Activated naive CD8-positive, alpha-beta T cell treated with anti-CD3 and anti-CD28 coated beads for 36 hours (primary cell): ENCODE measurements at regions not wholly inside any gene's neighbourhood (a gene's known extent, or its start where the extent isn't known, plus 50 kb on each side); places are given as distances from the start of the nearest gene placed in this dataset.

Experiments used
- DNase-seq: peaks from one replicate; pipeline ENCODE4 v3.0.0; 2021
- H3K27ac Mint-ChIP-seq: one replicate; pipeline ENCODE4 v1.8.0; 2022; ENCODE audit warnings: mild to moderate bottlenecking, moderate library complexity, mixed read lengths
- H3K27me3 Mint-ChIP-seq: one replicate; pipeline ENCODE4 v1.8.0; 2022; ENCODE audit warnings: mild to moderate bottlenecking, mixed read lengths
- H3K36me3 Mint-ChIP-seq: one replicate; pipeline ENCODE4 v1.8.0; 2021; ENCODE audit warnings: mild to moderate bottlenecking, mixed read lengths
- H3K4me1 Mint-ChIP-seq: one replicate; pipeline ENCODE4 v1.8.0; 2021; ENCODE audit warnings: mixed read lengths
- H3K4me3 Mint-ChIP-seq: one replicate; pipeline ENCODE4 v1.8.0; 2022; ENCODE audit warnings: mild to moderate bottlenecking, moderate library complexity, mixed read lengths
- H3K9me3 Mint-ChIP-seq: one replicate; pipeline ENCODE4 v1.8.0; 2022; ENCODE audit warnings: mixed read lengths

DNA sequence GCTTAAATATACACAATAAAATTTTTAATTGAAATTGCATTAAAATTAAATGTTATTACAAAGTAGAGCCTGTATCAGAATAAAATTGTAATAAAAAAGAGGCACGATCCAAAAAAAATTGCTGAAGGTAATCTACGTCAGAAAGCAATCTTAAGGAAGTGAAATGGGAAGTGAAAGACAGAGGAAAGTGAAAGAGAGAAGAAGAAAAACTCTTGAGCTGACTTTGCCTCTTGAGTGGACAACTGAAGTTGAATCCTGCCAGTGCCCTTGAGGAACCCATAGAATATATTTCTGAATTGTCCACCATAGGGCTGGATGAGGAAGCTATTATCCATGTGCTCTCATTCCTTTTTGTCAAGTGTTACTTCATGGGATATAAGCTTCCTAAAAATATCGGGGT lies 285.1 kb upstream of the STAC start:
- Mint-ChIP-seq H3K27ac (no peak overlapping the region), H3K4me1 (no peaks in the 10 kb centered on the region), H3K9me3 (peaks cover 1% of the 10 kb centered on the region), H3K27me3 (no peaks in the 10 kb centered on the region), H3K36me3 (no peaks in the 10 kb centered on the region), H3K4me3 (no peak overlapping the region)
- no peak for DNase-seq

DNA sequence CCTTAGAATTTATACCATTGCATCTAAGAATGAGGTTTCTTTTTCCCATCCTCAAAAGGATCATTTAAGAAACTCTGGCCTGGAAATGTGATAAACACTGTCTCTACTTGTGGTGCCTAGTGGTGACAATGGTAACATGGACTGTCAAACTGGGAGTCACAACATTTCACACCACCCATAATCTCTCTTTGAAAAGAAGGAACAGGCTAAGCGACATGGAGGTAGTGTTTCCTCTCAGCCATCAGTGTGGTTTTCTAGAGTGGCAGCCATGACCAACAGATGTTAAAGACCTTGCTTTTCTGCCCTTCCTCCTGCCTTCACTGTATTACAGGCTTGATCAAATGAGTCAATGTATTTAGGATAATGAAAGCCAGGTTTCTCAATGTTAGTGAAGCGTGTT lies 283.1 kb upstream of the STAC start:
- no peak for DNase-seq
- Mint-ChIP-seq H3K27ac (no peak overlapping the region), H3K27me3 (no peaks in the 10 kb centered on the region), H3K9me3 (peaks cover 1% of the 10 kb centered on the region), H3K36me3 (no peaks in the 10 kb centered on the region), H3K4me3 (no peak overlapping the region), H3K4me1 (no peaks in the 10 kb centered on the region)

DNA sequence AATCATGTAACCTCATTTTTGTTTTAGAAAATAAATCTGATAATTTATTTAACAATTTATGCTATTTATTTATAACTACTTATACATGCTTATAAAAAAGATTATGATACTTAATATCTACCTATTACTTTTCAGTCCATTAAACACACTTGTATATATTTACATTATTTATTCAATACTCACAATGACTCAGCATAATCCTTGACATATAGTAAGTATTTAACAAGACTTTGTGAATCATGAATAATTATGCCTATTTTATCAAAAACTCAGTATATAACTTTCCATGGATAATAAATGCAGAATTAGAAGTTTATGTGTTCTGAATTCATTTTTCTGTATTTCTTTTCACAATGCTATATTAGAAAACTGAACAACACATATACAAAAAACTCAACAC lies 266.0 kb upstream of the STAC start:
- H3K4me1 Mint-ChIP-seq = no peaks in the 10 kb centered on the region
- H3K4me3 Mint-ChIP-seq = no peak overlapping the region
- no peak for DNase-seq
- no peaks in the 10 kb centered on the region for H3K9me3 Mint-ChIP-seq
- H3K36me3 Mint-ChIP-seq = no peaks in the 10 kb centered on the region
- H3K27ac Mint-ChIP-seq = no peak overlapping the region
- peaks cover 7% of the 10 kb centered on the region for H3K27me3 Mint-ChIP-seq

DNA sequence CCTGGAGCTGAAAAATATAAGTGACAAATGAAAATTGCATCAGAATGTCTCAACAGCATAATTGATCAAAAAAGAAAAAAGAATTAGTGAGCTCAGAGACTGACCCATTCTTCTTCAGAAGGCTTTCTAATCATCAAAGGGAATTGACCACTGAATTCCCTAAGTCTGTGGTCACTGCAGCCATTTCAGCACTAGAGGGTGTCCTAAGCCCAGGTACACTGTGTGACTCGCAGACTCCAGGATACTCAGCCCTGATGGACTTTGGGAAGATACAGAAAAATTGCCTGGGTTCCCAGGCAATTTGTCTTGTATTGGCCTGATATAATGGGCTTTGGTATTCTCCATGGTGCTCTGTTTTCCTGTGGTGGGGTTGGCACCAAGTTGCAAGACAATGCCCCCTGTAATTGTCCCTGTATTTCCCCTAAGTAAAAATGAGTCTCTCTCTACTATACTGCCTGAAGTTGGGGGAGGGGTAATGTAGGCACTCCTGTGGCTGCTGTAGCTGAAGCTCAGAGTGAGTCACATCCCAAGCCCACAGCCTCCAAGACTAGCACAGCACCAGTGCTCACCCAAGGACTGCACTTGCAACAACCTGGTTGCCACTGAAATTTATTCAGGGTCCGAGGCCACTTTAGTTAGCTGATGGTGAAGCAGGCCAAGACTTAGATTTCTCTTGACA lies 256.0 kb upstream of the STAC start:
- peaks cover 9% of the 10 kb centered on the region for H3K9me3 Mint-ChIP-seq
- H3K27me3 Mint-ChIP-seq = no peaks in the 10 kb centered on the region
- DNase-seq = no peak
- H3K27ac Mint-ChIP-seq = no peak overlapping the region
- H3K4me3 Mint-ChIP-seq = no peak overlapping the region
- H3K4me1 Mint-ChIP-seq = no peaks in the 10 kb centered on the region
- H3K36me3 Mint-ChIP-seq = no peaks in the 10 kb centered on the region

DNA sequence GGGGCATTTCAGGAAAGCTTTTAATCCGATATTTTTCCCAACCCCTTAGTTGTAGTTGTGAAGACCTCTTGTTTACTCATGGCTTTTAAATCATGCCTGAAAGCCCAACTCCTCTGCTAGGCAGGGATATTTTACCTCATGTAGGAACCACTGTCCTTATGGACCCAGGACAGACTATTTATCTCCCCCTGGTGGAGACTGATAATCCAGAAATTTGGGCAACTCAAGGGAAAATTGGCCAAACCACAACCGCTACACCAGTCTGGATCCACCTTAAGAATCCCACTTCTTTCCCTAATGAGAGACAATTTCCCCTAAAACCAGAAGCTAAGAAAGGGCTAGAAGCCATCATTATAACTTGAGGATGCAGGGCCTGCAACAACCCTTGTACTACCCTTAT lies 248.1 kb upstream of the STAC start:
- Mint-ChIP-seq H3K4me3 (no peak overlapping the region), H3K27ac (no peak overlapping the region), H3K9me3 (peaks cover 5% of the 10 kb centered on the region), H3K36me3 (no peaks in the 10 kb centered on the region), H3K27me3 (no peaks in the 10 kb centered on the region), H3K4me1 (no peaks in the 10 kb centered on the region)
- DNase-seq = no peak

DNA sequence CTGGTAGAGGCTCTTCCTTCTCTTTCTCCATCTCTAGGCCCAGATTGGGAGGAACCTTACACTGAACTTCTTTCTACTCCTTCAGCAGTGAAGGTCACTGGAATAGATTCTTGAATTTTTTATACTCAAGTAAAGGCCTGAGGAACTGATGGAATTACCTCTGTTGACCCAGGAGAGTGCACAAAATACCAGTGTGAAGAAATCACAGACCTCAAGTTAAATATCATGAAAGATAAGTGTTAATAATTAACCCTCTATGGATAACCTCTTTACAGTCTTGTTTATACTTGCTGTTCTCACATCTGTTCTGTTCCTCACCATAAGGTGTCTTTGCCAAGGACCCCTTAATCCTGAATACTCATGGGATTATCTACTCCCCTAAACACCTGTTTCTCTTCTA lies 244.4 kb upstream of the STAC start:
- no peaks in the 10 kb centered on the region for H3K4me1 Mint-ChIP-seq

DNA sequence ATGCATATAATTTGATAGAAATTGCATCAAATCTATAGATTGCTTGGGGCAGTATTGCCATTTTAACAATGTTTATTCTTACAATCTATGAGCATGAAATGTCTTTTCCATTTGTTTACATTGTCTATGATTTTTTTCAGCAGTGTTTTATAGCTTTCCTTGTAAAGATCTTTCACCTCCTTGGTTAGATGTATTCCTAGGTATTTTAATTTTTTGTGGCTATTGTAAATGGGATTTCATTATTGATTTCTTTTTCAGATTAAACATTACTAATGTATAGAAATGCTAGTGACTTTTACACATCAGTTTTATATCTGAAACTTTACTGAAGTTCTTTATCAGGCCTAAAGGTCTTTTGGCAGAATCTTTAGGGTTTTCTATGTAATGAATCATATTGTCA lies 237.6 kb upstream of the STAC start:
- no peaks in the 10 kb centered on the region for H3K27me3 Mint-ChIP-seq
- DNase-seq = no peak
- no peak overlapping the region for H3K4me3 Mint-ChIP-seq
- no peaks in the 10 kb centered on the region for H3K36me3 Mint-ChIP-seq
- H3K27ac Mint-ChIP-seq = no peak overlapping the region
- H3K4me1 Mint-ChIP-seq = no peaks in the 10 kb centered on the region
- H3K9me3 Mint-ChIP-seq = no peaks in the 10 kb centered on the region

More for the DNA sequence above, 244.4 kb upstream of the STAC start:
- Mint-ChIP-seq H3K9me3 (no peaks in the 10 kb centered on the region), H3K36me3 (no peaks in the 10 kb centered on the region), H3K4me3 (no peak overlapping the region), H3K27ac (no peak overlapping the region), H3K27me3 (no peaks in the 10 kb centered on the region)
- no peak for DNase-seq

DNA sequence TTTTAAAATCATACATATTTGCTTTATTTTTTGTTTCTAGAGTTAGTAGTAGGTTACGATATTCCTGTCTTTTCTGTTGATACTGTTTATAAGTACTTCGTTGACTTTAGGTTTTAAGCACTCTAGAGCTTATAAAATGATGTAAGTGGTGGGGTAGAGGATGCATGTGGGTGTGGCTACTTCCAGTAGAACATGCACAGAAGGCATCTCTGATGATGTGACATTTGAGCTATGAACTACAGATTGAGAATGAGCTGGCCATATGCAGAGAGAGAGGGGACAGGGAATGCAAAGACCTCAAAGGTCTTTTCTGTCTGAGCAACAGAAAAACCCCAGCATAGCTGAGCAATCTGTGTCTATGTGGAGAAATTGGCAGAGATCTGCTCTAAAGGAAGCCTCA lies 233.9 kb upstream of the STAC start:
- Mint-ChIP-seq H3K4me1 (no peaks in the 10 kb centered on the region), H3K9me3 (no peaks in the 10 kb centered on the region), H3K27ac (no peak overlapping the region), H3K36me3 (no peaks in the 10 kb centered on the region), H3K4me3 (no peak overlapping the region), H3K27me3 (no peaks in the 10 kb centered on the region)
- DNase-seq = no peak

DNA sequence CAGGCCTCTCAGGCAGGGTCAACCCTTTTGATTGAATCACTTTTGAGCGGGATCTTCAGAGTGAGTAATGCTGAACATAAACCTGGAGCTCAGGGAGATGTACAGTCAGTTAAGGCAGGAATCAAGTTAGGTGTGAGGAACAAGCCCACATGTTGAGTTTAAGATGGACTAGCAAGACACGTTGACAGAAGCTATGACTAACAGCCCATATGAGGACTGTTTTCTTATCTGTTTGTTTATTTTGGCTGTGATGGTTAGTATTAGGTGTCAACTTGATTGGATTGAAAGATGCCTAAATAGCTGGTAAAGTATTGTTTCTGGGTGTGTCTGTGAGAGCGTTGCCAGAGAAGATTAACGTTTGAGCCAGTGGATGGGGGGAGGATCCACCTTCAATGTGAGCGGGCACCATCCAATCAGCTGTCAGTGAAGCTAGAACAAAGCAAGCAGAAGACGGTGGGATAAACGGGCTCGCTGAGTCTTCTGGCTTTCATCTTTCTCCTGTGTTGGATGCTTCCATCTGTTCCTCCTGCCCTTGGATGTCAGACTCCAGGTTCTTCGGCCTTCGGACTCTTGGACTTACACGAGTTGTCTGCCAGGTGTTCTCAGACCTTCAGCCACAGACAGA lies 232.3 kb upstream of the STAC start:
- DNase-seq = no peak
- H3K4me1 Mint-ChIP-seq = no peaks in the 10 kb centered on the region
- H3K36me3 Mint-ChIP-seq = no peaks in the 10 kb centered on the region
- no peak overlapping the region for H3K4me3 Mint-ChIP-seq
- H3K27ac Mint-ChIP-seq = no peak overlapping the region
- H3K9me3 Mint-ChIP-seq = no peaks in the 10 kb centered on the region
- no peaks in the 10 kb centered on the region for H3K27me3 Mint-ChIP-seq

DNA sequence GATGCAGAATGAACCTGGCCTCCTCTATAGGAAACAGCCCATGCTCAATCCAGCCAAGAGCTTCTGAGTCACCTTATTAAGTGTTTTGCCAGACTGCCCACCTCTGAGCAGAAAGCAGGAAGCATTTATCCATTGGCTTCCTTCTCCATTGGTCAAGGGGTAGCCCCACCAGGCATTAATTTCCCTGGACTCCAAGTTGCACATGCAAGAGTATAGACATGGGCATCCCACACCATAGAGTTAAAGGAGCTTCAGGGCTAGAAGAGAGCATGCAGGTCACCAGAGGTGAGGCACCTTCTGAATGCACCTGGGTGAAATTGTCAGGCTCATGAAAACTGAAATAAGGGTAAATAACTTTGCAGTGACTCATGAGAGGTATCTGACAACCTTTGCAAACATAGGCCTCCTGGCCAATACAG lies 230.8 kb upstream of the STAC start:
- Mint-ChIP-seq H3K27me3 (no peaks in the 10 kb centered on the region), H3K27ac (no peak overlapping the region), H3K4me1 (no peaks in the 10 kb centered on the region), H3K36me3 (no peaks in the 10 kb centered on the region), H3K9me3 (no peaks in the 10 kb centered on the region), H3K4me3 (no peak overlapping the region)
- no peak for DNase-seq

DNA sequence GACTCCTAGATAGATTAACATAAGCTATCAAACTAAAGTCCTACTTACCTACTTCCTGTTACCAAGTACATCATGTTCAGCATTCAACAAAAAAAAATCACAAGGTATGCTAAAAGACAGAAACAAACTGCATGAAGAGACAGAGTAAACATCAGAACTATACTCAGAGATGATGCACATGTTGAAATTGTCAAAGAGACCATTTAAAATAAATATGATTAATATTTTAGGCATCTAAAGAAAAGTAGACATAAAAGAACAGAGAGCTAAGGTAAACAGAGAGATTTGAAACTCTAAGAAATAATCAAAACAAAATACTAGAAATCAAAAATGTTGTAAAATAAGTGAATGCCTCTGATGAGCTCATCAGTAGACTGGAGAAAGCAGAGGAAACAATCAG lies 224.8 kb upstream of the STAC start:
- DNase-seq = no peak
- no peak overlapping the region for H3K4me3 Mint-ChIP-seq
- no peaks in the 10 kb centered on the region for H3K36me3 Mint-ChIP-seq
- H3K27ac Mint-ChIP-seq = no peak overlapping the region
- H3K27me3 Mint-ChIP-seq = no peaks in the 10 kb centered on the region
- H3K4me1 Mint-ChIP-seq = no peaks in the 10 kb centered on the region
- H3K9me3 Mint-ChIP-seq = no peaks in the 10 kb centered on the region

DNA sequence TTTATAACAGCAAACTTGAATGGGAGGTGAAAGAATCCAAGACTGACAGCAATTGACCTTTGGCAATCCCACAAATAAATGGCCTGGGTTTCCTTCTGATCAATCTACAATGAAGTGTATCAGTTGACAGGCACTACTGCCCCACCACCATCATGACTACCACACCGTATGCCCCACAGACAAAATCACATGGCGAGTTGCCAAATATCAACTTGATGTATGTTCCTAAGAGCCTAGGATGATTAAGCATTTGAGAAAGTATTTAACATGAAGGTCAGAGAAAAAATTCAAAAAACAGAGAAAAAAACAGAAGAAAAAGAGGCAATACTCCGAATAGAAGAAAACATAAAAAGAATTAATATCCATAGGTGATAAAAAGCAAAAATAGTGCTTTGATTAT lies 215.9 kb upstream of the STAC start:
- H3K4me1 Mint-ChIP-seq = no peaks in the 10 kb centered on the region
- DNase-seq = no peak
- no peaks in the 10 kb centered on the region for H3K9me3 Mint-ChIP-seq
- no peaks in the 10 kb centered on the region for H3K27me3 Mint-ChIP-seq
- no peak overlapping the region for H3K4me3 Mint-ChIP-seq
- no peak overlapping the region for H3K27ac Mint-ChIP-seq
- no peaks in the 10 kb centered on the region for H3K36me3 Mint-ChIP-seq

DNA sequence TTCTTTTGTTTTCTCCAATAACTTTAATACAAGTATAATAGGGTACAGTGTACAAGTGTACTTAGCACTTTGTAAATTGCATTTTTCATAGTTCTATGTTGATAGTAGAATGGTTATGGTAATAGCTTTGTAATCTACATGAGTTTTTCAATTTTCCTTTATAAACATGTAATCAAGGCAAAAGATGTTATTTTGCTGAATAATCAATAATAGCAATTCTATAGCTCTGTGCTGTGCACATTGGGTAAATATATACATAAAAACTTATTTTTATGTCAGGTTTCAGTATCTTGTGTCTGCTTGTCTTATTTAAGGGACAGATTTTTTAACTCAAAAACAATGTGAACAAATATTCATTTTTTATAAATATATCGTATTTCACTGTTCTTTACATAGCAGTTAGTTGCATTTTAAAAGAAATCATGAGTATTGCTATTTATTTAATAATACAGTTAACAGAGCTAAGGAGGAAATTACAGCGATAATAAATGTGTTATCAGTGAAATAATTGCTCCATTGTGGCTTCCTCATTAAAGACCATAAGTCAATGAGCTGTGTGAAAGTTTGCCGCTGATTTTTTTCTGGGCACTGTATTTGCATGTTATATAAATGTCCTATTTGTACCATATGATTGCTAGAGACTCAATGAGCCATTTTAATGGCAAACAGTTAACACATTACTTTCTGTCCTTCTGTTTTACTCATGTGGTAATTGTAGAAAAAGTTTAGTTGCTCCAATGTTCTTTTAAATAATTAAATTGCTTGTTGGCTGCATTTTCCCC lies 214.6 kb upstream of the STAC start:
- no peak overlapping the region for H3K27ac Mint-ChIP-seq
- H3K9me3 Mint-ChIP-seq = no peaks in the 10 kb centered on the region
- H3K27me3 Mint-ChIP-seq = no peaks in the 10 kb centered on the region
- H3K4me3 Mint-ChIP-seq = no peak overlapping the region
- DNase-seq = no peak
- H3K36me3 Mint-ChIP-seq = no peaks in the 10 kb centered on the region
- H3K4me1 Mint-ChIP-seq = no peaks in the 10 kb centered on the region

DNA sequence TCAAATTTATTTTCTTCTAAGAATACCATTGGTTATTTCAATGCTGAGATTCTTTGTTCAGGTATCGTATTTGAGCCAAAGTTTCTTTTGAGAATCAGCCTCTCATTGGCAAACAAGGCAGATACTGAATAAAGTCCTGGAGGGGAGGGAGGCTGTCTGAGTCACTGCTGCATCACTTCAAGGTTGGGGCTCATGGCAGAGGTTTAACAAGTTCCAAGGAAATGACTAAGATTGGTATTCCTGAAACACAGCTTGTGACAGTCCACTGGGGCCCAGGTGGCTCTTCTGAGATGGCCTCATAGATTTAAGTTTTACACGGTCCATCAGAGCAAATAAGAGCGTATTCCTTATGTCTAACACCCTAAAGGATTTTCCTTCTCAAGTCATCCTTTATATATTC lies 213.8 kb upstream of the STAC start:
- Mint-ChIP-seq H3K27me3 (no peaks in the 10 kb centered on the region), H3K36me3 (no peaks in the 10 kb centered on the region), H3K4me3 (no peak overlapping the region), H3K27ac (no peak overlapping the region), H3K9me3 (no peaks in the 10 kb centered on the region), H3K4me1 (no peaks in the 10 kb centered on the region)
- no peak for DNase-seq

DNA sequence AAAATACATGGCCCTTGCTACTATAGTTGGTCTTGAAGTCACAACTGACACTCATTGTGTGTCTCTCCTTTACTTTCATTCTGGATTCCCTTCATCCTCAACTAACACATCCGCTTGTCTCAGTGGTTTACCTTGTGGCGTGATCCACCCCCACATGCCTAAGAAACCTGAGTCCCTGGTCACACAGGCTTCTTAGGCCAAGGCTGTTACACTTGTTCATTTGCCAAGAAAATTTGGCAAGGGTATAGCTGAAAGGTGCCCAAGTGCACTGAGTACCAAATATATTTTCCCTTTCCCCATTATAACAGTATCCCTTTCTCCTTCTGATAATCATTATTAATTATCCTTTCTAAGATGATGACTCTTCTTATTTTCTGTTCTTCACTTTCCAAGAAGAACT lies 207.6 kb upstream of the STAC start:
- peaks cover 3% of the 10 kb centered on the region for H3K27me3 Mint-ChIP-seq
- H3K36me3 Mint-ChIP-seq = no peaks in the 10 kb centered on the region
- H3K9me3 Mint-ChIP-seq = no peaks in the 10 kb centered on the region
- H3K4me1 Mint-ChIP-seq = no peaks in the 10 kb centered on the region
- no peak for DNase-seq
- no peak overlapping the region for H3K4me3 Mint-ChIP-seq
- H3K27ac Mint-ChIP-seq = no peak overlapping the region
